ENCODE measurements at regions not wholly inside any gene's neighbourhood (a gene's known extent, or its start where the extent isn't known, plus 50 kb on each side); places are given as distances from the start of the nearest gene placed in this dataset.

DNA sequence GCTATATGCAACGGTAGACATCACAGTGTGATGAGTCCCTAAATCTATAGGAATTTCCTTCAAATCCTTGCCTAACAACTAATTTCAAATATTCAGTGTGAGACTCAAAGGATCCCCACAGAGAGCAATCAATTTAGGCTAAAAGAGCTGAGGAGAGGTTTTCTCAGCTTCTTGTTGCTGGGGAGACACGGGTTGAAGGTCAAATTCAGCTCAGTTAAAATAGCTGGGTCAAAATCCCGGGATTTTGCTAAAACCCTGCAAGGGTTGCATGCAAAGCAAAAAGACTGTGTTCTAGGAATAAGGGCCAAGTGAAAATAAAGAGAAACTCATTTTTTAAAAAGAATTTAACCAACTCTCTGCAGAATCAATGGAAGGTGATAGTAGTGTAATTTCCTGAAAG lies 1073.4 kb downstream of the NLGN4X start (continued):
- TF ChIP-seq, protein P1, sequence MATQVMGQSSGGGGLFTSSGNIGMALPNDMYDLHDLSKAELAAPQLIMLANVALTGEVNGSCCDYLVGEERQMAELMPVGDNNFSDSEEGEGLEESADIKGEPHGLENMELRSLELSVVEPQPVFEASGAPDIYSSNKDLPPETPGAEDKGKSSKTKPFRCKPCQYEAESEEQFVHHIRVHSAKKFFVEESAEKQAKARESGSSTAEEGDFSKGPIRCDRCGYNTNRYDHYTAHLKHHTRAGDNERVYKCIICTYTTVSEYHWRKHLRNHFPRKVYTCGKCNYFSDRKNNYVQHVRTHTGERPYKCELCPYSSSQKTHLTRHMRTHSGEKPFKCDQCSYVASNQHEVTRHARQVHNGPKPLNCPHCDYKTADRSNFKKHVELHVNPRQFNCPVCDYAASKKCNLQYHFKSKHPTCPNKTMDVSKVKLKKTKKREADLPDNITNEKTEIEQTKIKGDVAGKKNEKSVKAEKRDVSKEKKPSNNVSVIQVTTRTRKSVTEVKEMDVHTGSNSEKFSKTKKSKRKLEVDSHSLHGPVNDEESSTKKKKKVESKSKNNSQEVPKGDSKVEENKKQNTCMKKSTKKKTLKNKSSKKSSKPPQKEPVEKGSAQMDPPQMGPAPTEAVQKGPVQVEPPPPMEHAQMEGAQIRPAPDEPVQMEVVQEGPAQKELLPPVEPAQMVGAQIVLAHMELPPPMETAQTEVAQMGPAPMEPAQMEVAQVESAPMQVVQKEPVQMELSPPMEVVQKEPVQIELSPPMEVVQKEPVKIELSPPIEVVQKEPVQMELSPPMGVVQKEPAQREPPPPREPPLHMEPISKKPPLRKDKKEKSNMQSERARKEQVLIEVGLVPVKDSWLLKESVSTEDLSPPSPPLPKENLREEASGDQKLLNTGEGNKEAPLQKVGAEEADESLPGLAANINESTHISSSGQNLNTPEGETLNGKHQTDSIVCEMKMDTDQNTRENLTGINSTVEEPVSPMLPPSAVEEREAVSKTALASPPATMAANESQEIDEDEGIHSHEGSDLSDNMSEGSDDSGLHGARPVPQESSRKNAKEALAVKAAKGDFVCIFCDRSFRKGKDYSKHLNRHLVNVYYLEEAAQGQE (IDR thresholded peaks at IDR 0.05; ENCODE audit: unreplicated experiment): no peak
- TF ChIP-seq ZNF331 (CRISPR knock-in tag; IDR thresholded peaks at IDR 0.05; ENCODE audit: low read depth): no peak
- no peak for TF ChIP-seq NANOG (IDR thresholded peaks at IDR 0.05; ENCODE audit: borderline replicate concordance)
- TF ChIP-seq POLR2AphosphoS5 (IDR thresholded peaks at IDR 0.05; ENCODE audit: low read depth): no peak
- no peak for TF ChIP-seq ZNF114 (CRISPR knock-in tag; IDR thresholded peaks at IDR 0.05)
- TF ChIP-seq, protein P2, sequence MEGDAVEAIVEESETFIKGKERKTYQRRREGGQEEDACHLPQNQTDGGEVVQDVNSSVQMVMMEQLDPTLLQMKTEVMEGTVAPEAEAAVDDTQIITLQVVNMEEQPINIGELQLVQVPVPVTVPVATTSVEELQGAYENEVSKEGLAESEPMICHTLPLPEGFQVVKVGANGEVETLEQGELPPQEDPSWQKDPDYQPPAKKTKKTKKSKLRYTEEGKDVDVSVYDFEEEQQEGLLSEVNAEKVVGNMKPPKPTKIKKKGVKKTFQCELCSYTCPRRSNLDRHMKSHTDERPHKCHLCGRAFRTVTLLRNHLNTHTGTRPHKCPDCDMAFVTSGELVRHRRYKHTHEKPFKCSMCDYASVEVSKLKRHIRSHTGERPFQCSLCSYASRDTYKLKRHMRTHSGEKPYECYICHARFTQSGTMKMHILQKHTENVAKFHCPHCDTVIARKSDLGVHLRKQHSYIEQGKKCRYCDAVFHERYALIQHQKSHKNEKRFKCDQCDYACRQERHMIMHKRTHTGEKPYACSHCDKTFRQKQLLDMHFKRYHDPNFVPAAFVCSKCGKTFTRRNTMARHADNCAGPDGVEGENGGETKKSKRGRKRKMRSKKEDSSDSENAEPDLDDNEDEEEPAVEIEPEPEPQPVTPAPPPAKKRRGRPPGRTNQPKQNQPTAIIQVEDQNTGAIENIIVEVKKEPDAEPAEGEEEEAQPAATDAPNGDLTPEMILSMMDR (conservative IDR thresholded peaks at IDR 0.05; ENCODE audit: low read depth in 2 of 2): no peak

- no peak overlapping the region for H3K4me2 ChIP-seq
- Mint-ChIP-seq H3K36me3 (ENCODE audit: low read depth) (no peaks in the 10 kb centered on the region), H3K27ac (no peak overlapping the region; the same call in 1 of the 2 replicates), H3K4me1 (peaks cover 5% of the 10 kb centered on the region), H3K4me3 (no peak overlapping the region), H3K27me3 (ENCODE audit: insufficient read depth, low read depth, poor library complexity) (peaks cover 2% of the 10 kb centered on the region), H3K9me3 (no peaks in the 10 kb centered on the region; the same call in 2 of the 3 replicates)
- no peak overlapping the region for H2AFZ ChIP-seq
- ATAC-seq (no peak), DNase-seq (ENCODE audit: low spot score) (peak; percentile 1)
- no peaks in the 10 kb centered on the region for H3K27me3 ChIP-seq (ENCODE audit: insufficient read depth)
- H3F3A ChIP-seq (replicated peaks; ENCODE audit: low read depth): no peaks in the 10 kb centered on the region
- H3K79me2 ChIP-seq (replicated peaks; ENCODE audit: insufficient read depth): no peaks in the 10 kb centered on the region
- no peaks in the 10 kb centered on the region for H3K9me2 ChIP-seq (ENCODE audit: insufficient read depth)
- TF ChIP-seq EZH2phosphoT487 (IDR thresholded peaks at IDR 0.05; ENCODE audit: unreplicated experiment) (no peak), JUNB (IDR thresholded peaks at IDR 0.05; ENCODE audit: unreplicated experiment) (no peak), STAT1 (IDR thresholded peaks at IDR 0.05; ENCODE audit: unreplicated experiment) (no peak), ZNF462 (CRISPR knock-in tag; IDR thresholded peaks at IDR 0.05) (0 out of 2 replicates have a peak, but pooled peaks have one; percentile 5), CREB1 (CRISPR knock-in tag; IDR thresholded peaks at IDR 0.05; ENCODE audit: low read depth) (no peak)
- TF ChIP-seq, protein P1 (IDR thresholded peaks at IDR 0.05; ENCODE audit: unreplicated experiment): no peak
- no peak overlapping the region for H3K4me3 ChIP-seq
- H4K20me1 ChIP-seq (replicated peaks; ENCODE audit: insufficient read depth): no peaks in the 10 kb centered on the region
- no peak overlapping the region for H3K27ac ChIP-seq (ENCODE audit: low read depth)
- H3K4me1 ChIP-seq (ENCODE audit: insufficient read depth): no peaks in the 10 kb centered on the region
- H3K36me3 ChIP-seq (ENCODE audit: insufficient read depth): no peaks in the 10 kb centered on the region
Observed at GRCh38 chrX:5145957-5146356, 1082.7 kb downstream of the NLGN4X start.
